ENCODE measurements at regions not wholly inside any gene's neighbourhood (a gene's known extent, or its start where the extent isn't known, plus 50 kb on each side); places are given as distances from the start of the nearest gene placed in this dataset.

DNA sequence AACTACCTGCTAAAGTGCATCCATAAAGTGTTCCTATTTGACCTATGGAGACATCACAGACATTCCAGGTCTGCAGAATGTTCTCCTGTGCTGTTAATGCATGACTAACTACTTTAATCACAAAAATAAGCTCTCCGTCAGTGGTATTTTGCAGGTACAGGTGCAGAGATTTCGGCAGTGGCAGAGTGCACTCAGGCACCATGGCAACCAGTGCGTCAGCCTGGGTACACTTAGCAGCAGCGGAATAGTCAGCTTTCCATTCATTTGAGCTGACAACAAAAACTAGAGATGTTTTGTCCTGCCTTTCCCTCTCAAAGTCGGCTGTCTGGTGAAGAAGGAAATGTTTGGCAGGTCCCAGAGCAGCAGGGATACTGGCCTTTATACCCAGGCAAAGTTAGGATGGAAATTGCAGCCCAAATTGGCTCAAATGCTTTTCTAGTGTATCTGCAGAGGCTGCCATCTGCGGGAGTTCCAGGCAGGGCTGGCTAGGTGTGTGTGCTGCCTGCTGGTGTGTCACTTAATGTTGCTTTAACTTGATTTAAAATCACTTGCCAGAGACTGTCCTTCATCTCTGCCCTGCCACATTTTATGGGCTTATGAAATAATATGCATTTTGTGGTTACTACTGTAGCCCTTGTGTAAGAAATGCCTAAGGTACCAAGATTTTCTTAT is 195.8 kb downstream of the RAP2A start:
- TF ChIP-seq SIN3A (IDR thresholded peaks at IDR 0.05; ENCODE audit: borderline replicate concordance, insufficient read depth, low read length) (no peak), POLR2AphosphoS5 (IDR thresholded peaks at IDR 0.05; ENCODE audit: low read depth, low read length) (no peak), TAF1 (IDR thresholded peaks at IDR 0.05; ENCODE audit: borderline replicate concordance, insufficient read depth, low read length) (no peak), FOXP2 (optimal IDR thresholded peaks at IDR 0.05; ENCODE audit: borderline replicate concordance, extremely low read depth, extremely low read length, insufficient read depth) (no peak)
- TF ChIP-seq, protein P1, sequence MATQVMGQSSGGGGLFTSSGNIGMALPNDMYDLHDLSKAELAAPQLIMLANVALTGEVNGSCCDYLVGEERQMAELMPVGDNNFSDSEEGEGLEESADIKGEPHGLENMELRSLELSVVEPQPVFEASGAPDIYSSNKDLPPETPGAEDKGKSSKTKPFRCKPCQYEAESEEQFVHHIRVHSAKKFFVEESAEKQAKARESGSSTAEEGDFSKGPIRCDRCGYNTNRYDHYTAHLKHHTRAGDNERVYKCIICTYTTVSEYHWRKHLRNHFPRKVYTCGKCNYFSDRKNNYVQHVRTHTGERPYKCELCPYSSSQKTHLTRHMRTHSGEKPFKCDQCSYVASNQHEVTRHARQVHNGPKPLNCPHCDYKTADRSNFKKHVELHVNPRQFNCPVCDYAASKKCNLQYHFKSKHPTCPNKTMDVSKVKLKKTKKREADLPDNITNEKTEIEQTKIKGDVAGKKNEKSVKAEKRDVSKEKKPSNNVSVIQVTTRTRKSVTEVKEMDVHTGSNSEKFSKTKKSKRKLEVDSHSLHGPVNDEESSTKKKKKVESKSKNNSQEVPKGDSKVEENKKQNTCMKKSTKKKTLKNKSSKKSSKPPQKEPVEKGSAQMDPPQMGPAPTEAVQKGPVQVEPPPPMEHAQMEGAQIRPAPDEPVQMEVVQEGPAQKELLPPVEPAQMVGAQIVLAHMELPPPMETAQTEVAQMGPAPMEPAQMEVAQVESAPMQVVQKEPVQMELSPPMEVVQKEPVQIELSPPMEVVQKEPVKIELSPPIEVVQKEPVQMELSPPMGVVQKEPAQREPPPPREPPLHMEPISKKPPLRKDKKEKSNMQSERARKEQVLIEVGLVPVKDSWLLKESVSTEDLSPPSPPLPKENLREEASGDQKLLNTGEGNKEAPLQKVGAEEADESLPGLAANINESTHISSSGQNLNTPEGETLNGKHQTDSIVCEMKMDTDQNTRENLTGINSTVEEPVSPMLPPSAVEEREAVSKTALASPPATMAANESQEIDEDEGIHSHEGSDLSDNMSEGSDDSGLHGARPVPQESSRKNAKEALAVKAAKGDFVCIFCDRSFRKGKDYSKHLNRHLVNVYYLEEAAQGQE (IDR thresholded peaks at IDR 0.05; ENCODE audit: insufficient read depth in 1 of 2, low read depth in 2 of 2, low read length in 2 of 2) = no peak

DNA sequence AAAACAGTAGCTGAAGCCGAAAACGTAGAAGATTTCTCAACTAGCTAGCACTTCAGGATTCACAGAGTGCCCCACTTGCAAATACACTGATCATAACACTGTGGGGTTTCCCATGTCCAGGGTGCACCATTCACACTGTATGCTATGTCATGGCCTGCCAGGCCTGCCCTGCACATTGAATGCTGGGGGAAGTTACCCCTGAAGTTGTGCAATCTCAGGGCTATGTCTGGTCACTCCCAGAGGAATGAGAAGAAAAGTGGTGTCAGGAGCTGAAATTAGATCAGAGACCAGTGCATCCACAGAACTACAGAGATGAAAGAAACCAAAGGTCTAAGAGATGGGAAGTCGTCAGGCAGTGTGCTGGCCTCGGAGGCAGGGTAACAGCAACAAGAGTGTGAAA is 196.8 kb downstream of the RAP2A start:
- TF ChIP-seq TAF1 (IDR thresholded peaks at IDR 0.05; ENCODE audit: borderline replicate concordance, insufficient read depth, low read length) (no peak), POLR2AphosphoS5 (IDR thresholded peaks at IDR 0.05; ENCODE audit: low read depth, low read length) (no peak), SIN3A (IDR thresholded peaks at IDR 0.05; ENCODE audit: borderline replicate concordance, insufficient read depth, low read length) (no peak), FOXP2 (optimal IDR thresholded peaks at IDR 0.05; ENCODE audit: borderline replicate concordance, extremely low read depth, extremely low read length, insufficient read depth) (no peak)
- TF ChIP-seq, protein P1 (IDR thresholded peaks at IDR 0.05; ENCODE audit: insufficient read depth in 1 of 2, low read depth in 2 of 2, low read length in 2 of 2) = no peak

DNA sequence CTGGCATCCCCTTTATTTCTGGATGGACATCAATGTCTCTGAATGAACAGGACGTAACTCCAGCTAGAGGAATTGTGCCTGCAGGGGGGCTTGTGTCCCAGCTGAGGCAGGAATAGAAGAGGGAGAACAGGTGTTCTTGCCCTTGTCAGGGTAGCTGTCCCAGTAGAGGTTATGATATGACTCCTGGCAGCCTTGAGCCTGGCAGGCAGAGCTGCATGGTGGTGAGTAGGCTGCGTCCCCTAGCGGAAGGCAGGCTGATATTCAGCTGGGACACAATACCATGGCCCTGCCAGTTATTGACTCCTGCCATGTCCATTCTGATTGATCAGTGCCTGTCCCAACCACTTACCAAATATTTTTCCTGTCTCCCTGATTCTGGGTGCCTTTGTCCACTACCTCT is 197.2 kb downstream of the RAP2A start:
- TF ChIP-seq, protein P1 (IDR thresholded peaks at IDR 0.05; ENCODE audit: insufficient read depth in 1 of 2, low read depth in 2 of 2, low read length in 2 of 2) = no peak
- no peak for TF ChIP-seq POLR2AphosphoS5 (IDR thresholded peaks at IDR 0.05; ENCODE audit: low read depth, low read length)
- TF ChIP-seq TAF1 (IDR thresholded peaks at IDR 0.05; ENCODE audit: borderline replicate concordance, insufficient read depth, low read length) = no peak
- no peak for TF ChIP-seq SIN3A (IDR thresholded peaks at IDR 0.05; ENCODE audit: borderline replicate concordance, insufficient read depth, low read length)

DNA sequence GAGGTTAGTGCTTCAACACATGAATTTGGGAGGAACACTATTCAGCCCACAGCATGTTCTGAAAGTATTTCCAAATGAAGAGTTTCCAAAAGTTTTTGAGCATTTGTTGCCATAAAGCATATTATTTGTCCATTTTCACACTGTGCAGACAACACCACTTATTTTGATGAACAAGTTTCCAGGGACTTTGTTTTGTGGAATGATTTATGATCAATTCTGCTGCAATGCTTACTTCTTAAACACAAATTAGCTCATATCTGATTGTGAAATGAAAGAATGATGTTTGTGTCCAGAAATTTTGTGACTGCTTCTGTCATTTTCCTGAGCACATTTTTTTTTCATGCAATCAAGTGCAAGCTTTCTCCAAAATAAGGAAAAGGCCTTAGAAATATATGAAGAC is 205.3 kb downstream of the RAP2A start:
- no peak for TF ChIP-seq TAF1 (IDR thresholded peaks at IDR 0.05; ENCODE audit: borderline replicate concordance, insufficient read depth, low read length)
- TF ChIP-seq SIN3A (IDR thresholded peaks at IDR 0.05; ENCODE audit: borderline replicate concordance, insufficient read depth, low read length) = no peak
- TF ChIP-seq, protein P1 (IDR thresholded peaks at IDR 0.05; ENCODE audit: insufficient read depth in 1 of 2, low read depth in 2 of 2, low read length in 2 of 2) = no peak
- no peak for TF ChIP-seq FOXP2 (optimal IDR thresholded peaks at IDR 0.05; ENCODE audit: borderline replicate concordance, extremely low read depth, extremely low read length, insufficient read depth)
- no peak for TF ChIP-seq POLR2AphosphoS5 (IDR thresholded peaks at IDR 0.05; ENCODE audit: low read depth, low read length)

Measured in PFSK-1 (cell line).